Ectodermal cell (in vitro differentiated cells): ENCODE measurements at regions not wholly inside any gene's neighbourhood (a gene's known extent, or its start where the extent isn't known, plus 50 kb on each side); places are given as distances from the start of the nearest gene placed in this dataset.

Experiments used
- H3K27ac ChIP-seq: 2 replicates; pipeline ENCODE4 v1.7.0; 2013; ENCODE audit warnings: mild to moderate bottlenecking, low read depth, low read length; ENCODE audit not compliant: insufficient read depth, poor library complexity, severe bottlenecking
- H3K27me3 ChIP-seq: 2 replicates; pipeline ENCODE4 v1.7.0; 2013; ENCODE audit warnings: mild to moderate bottlenecking, low read length; ENCODE audit not compliant: insufficient read depth, control insufficient read depth, poor library complexity, severe bottlenecking
- H3K36me3 ChIP-seq: one replicate; pipeline ENCODE4 v1.7.0; 2013; ENCODE audit warnings: low read length; ENCODE audit not compliant: control insufficient read depth, insufficient read depth
- H3K4me1 ChIP-seq: one replicate; pipeline ENCODE4 v1.7.0; 2013; ENCODE audit warnings: low read length; ENCODE audit not compliant: control insufficient read depth, insufficient read depth
- H3K4me3 ChIP-seq: 2 replicates; pipeline ENCODE4 v1.7.0; 2013; ENCODE audit warnings: low read depth, low read length, control low read depth; ENCODE audit not compliant: insufficient read depth
- H3K9me3 ChIP-seq: 2 replicates; pipeline ENCODE4 v1.7.0; 2013; ENCODE audit warnings: mild to moderate bottlenecking, low read length, moderate library complexity; ENCODE audit not compliant: control insufficient read depth
- WGBS, 2 experiments: methylation state at CpG; one replicate each; pipeline ENCODE4 v1.1.7; 2013; ENCODE audit warnings: missing lambda C conversion rate in 2 of 2; 5-methylcytosine and 5-hydroxymethylcytosine counted together

- Histone ChIP-seq H3K27ac (no peak overlapping the region), H3K4me3 (no peak overlapping the region), H3K27me3 (no peaks in the 10 kb centered on the region), H3K36me3 (no peaks in the 10 kb centered on the region), H3K4me1 (peaks cover 13% of the 10 kb centered on the region), H3K9me3 (no peaks in the 10 kb centered on the region)
- 95 to 96% methylated on average over 21 of the region's 21 CpGs for WGBS, 2 experiments
Observed at GRCh38 chr6:170076466-170077165, 214.3 kb downstream of the DLL1 start.

DNA sequence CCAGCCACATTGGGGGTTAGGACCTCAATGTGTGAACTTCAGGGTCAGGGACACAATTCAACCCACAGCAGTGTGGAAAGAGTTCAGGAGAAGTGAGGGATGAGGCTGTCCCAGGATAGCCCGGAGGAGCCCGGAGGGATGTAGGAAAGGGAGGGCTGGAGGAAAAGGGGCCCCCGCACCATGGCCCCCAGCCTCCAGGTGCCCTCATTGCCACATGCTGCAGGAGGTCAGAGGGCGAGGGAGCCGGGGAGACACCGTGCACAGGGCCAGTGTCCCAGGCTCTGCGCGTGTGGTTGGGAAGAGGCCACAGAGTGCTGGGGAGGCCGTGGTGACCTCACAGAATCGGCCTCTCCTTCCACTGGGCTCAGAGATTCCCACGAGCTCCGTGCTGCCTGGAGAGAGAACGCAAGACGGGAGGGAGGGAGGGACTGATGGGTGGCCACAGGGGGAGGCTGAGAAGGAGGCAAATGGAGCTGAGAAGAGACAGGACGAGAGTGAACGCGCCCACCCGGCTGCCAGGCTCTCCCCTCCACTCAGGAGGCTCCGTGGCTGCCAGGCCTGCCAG, 215.1 kb downstream of the DLL1 start:
- H3K27ac ChIP-seq: no peak overlapping the region
- no peaks in the 10 kb centered on the region for H3K9me3 ChIP-seq
- H3K4me3 ChIP-seq: no peak overlapping the region
- H3K4me1 ChIP-seq: peaks cover 6% of the 10 kb centered on the region
- WGBS, 2 experiments: 80 to 82% methylated on average over 19 of the region's 19 CpGs
- H3K27me3 ChIP-seq: no peaks in the 10 kb centered on the region
- H3K36me3 ChIP-seq: no peaks in the 10 kb centered on the region

GRCh38 chr6:170074907-170075306, 216.0 kb downstream of the DLL1 start:
- 94% methylated on average over 17 of the region's 17 CpGs for WGBS, 2 experiments
- no peaks in the 10 kb centered on the region for H3K36me3 ChIP-seq
- H3K4me3 ChIP-seq: no peak overlapping the region
- H3K9me3 ChIP-seq: peaks cover 2% of the 10 kb centered on the region
- no peaks in the 10 kb centered on the region for H3K4me1 ChIP-seq
- no peaks in the 10 kb centered on the region for H3K27me3 ChIP-seq
- no peak overlapping the region for H3K27ac ChIP-seq

- Histone ChIP-seq H3K9me3 (peaks cover 2% of the 10 kb centered on the region), H3K4me3 (no peak overlapping the region), H3K27ac (no peak overlapping the region), H3K36me3 (no peaks in the 10 kb centered on the region), H3K4me1 (no peaks in the 10 kb centered on the region), H3K27me3 (no peaks in the 10 kb centered on the region)
- WGBS, 2 experiments: 92 to 95% methylated on average over 6 of the region's 6 CpGs
Observed at GRCh38 chr6:170074435-170074834, 216.4 kb downstream of the DLL1 start.

GRCh38 chr6:170073846-170074245, 217.0 kb downstream of the DLL1 start:
- Histone ChIP-seq H3K27ac (no peak overlapping the region), H3K27me3 (no peaks in the 10 kb centered on the region), H3K4me3 (no peak overlapping the region), H3K9me3 (peaks cover 2% of the 10 kb centered on the region), H3K36me3 (no peaks in the 10 kb centered on the region), H3K4me1 (no peaks in the 10 kb centered on the region)
- WGBS, 2 experiments: 91 to 92% methylated on average over 13 of the region's 13 CpGs

DNA sequence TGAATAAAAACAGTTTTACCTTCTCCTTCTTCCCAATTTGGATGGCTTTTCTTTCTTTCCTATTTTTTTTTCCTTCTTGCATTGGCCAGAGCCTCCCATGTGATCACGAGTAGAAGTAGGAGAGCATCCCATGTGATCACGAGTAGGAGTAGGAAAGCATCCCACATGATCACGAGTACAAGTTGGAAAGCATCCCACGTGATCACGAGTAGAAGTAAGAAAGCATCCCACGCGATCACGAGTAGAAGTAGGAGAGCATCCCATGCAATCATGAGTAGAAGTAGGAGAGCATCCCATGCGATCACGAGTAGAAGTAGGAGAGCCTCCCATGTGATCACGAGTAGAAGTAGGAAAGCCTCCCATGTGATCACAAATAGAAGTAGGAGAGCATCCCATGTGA, 218.6 kb downstream of the DLL1 start:
- Histone ChIP-seq H3K36me3 (no peaks in the 10 kb centered on the region), H3K27me3 (no peaks in the 10 kb centered on the region), H3K4me3 (no peak overlapping the region), H3K9me3 (peaks cover 2% of the 10 kb centered on the region), H3K4me1 (peaks cover 7% of the 10 kb centered on the region), H3K27ac (no peak overlapping the region)
- WGBS, 2 experiments: 94 to 95% methylated on average over 11 of the region's 11 CpGs

- Histone ChIP-seq H3K4me3 (no peak overlapping the region), H3K9me3 (peaks cover 2% of the 10 kb centered on the region), H3K4me1 (peaks cover 9% of the 10 kb centered on the region), H3K36me3 (no peaks in the 10 kb centered on the region), H3K27me3 (no peaks in the 10 kb centered on the region), H3K27ac (no peak overlapping the region)
- WGBS, 2 experiments: 95 to 100% methylated on average over 2 to 3 of the region's 3 CpGs
Observed at GRCh38 chr6:170069611-170070010, 221.3 kb downstream of the DLL1 start.

- WGBS, 2 experiments: 93 to 94% methylated on average over 7 of the region's 7 CpGs
- Histone ChIP-seq H3K27me3 (no peaks in the 10 kb centered on the region), H3K4me3 (no peak overlapping the region), H3K9me3 (peaks cover 2% of the 10 kb centered on the region), H3K4me1 (peaks cover 17% of the 10 kb centered on the region), H3K36me3 (no peaks in the 10 kb centered on the region), H3K27ac (no peak overlapping the region)
Observed at GRCh38 chr6:170068496-170068895, 222.4 kb downstream of the DLL1 start.

DNA sequence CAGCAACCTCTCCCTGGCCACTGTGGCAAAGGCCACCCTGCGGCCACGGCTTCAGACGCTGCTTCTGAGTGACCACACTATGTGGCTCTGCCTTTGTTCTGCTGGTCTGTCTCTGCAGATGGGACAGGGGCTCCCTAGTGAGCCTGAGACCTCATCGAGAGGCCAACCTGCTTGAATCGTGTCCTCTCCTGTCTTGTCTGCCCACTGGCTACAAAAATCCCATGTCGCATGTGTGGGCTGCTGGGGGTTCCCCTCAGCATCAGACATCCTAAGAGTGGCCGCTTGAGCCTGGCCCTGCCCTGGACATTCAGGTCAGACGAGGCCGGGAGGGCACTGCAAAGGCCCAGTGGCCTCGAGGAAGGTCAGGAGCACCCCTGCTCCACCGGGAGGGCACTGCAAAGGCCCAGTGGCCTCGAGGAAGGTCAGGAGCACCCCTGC, 222.9 kb downstream of the DLL1 start:
- Histone ChIP-seq H3K9me3 (peaks cover 2% of the 10 kb centered on the region), H3K36me3 (no peaks in the 10 kb centered on the region), H3K4me3 (no peak overlapping the region), H3K4me1 (peaks cover 17% of the 10 kb centered on the region), H3K27ac (no peak overlapping the region), H3K27me3 (no peaks in the 10 kb centered on the region)
- WGBS, 2 experiments: 93% methylated on average over 12 of the region's 12 CpGs

DNA sequence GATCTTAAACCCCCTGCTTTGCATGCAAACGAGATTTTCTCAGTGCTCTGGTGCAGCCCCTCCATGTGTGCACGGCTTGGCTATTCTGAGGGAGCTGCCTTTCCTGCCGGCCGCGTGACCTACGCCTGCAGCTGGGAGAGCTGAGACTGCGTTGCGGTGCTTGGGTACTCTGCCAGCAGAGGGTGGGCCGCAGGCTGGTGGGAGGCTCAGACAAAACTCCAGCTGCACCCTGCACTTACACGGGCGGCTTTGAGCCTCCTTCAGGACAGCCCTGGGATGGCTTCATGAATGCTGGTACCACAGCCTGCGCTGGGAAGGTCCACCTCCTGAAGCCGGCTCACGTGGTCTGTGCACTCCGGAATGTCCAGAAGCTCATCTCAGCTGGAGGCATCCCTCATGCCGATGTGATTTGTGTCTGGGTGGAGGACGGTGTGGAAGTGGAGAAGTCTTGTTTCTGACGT, 223.7 kb downstream of the DLL1 start:
- no peaks in the 10 kb centered on the region for H3K36me3 ChIP-seq
- 74 to 75% methylated on average over 18 of the region's 18 CpGs for WGBS, 2 experiments
- no peak overlapping the region for H3K27ac ChIP-seq
- peaks cover 2% of the 10 kb centered on the region for H3K9me3 ChIP-seq
- no peaks in the 10 kb centered on the region for H3K27me3 ChIP-seq
- H3K4me1 ChIP-seq: peaks cover 17% of the 10 kb centered on the region
- H3K4me3 ChIP-seq: no peak overlapping the region
